ENCODE measurements at regions not wholly inside any gene's neighbourhood (a gene's known extent, or its start where the extent isn't known, plus 50 kb on each side); places are given as distances from the start of the nearest gene placed in this dataset.
A peak's percentile ranks its signal among the peaks of the same experiment; 100 is the strongest.

DNA sequence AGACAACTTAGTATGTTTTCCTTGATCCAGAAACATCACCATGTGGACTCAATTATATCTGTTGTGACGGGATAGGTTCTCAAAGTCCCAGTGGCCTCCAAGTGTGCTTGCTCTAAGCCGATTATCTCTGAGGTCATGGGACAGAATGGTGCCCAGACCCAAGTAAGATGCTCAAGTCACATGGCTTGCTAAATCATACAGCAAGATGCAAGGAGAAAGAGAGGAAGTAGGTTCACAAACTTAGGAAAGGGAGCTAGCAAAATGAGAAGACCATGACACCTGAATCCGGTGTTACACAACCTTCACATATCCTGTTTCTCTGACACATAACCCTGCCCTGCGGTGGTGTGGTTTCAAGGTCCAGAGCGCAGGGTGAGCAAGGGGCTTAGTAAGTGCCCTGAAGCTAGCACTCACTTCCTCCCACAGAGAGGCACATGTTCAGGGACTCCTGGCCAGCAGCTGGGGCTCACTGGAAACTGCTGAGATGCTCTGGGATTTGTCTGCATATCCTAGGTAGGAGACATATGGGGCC is 590.9 kb upstream of the ANKRD30A start:
- Histone ChIP-seq H3K9me3 (replicated peaks in 1 of 2; ENCODE audit: control insufficient read depth in 1 of 2, insufficient read depth in 1 of 2, low read length in 2 of 2) (peaks cover 4 to 8% of the 10 kb centered on the region in 2 donors), H3K4me3 (replicated peaks in 1 of 3; ENCODE audit: low read depth in 2 of 3, low read length in 3 of 3) (no peak overlapping the region), H3K27me3 (ENCODE audit: control insufficient read depth in 2 of 2, insufficient read depth in 2 of 2, low read length in 2 of 2) (no peaks in the 10 kb centered on the region), H3K79me2 (ENCODE audit: insufficient read depth, low read length) (no peaks in the 10 kb centered on the region), H3K9ac (ENCODE audit: insufficient read depth, low read length, poor library complexity, severe bottlenecking) (no peak overlapping the region), H3K4me2 (replicated peaks; ENCODE audit: extremely low read depth, low read length, poor library complexity, severe bottlenecking) (no peak overlapping the region), H3K36me3 (replicated peaks in 1 of 2; ENCODE audit: control insufficient read depth in 1 of 2, insufficient read depth in 2 of 2, low read length in 2 of 2) (no peaks in the 10 kb centered on the region), H2AFZ (ENCODE audit: insufficient read depth, low read depth, low read length, poor library complexity, severe bottlenecking) (no peak overlapping the region), H3K27ac (ENCODE audit: low read depth in 1 of 2, low read length in 2 of 2) (no peak overlapping the region), H3K4me1 (ENCODE audit: control insufficient read depth in 1 of 2, insufficient read depth in 2 of 2, low read length in 2 of 2) (no peaks in the 10 kb centered on the region), H4K20me1 (ENCODE audit: insufficient read depth, low read length) (no peaks in the 10 kb centered on the region)
- intact Hi-C loops (cut with micrococcal nuclease), result no loop called here
- Mint-ChIP-seq H3K27me3 (ENCODE audit: low read depth in 3 of 3) (no peaks in the 10 kb centered on the region), H3K4me1 (peaks cover 9% of the 10 kb centered on the region), H3K27ac (no peak overlapping the region), H3K4me3 (no peak overlapping the region), H3K9me3 (peaks cover 0 to 11% (median 4%) of the 10 kb centered on the region in 7 donors), H3K36me3 (no peaks in the 10 kb centered on the region)
- peak in 2 of 3 donors; percentile 0 to 37 for DNase-seq
- 6% methylated on average over 4 of the region's 5 CpGs for WGBS (ENCODE audit: insufficient coverage)
- TF ChIP-seq, protein P1, sequence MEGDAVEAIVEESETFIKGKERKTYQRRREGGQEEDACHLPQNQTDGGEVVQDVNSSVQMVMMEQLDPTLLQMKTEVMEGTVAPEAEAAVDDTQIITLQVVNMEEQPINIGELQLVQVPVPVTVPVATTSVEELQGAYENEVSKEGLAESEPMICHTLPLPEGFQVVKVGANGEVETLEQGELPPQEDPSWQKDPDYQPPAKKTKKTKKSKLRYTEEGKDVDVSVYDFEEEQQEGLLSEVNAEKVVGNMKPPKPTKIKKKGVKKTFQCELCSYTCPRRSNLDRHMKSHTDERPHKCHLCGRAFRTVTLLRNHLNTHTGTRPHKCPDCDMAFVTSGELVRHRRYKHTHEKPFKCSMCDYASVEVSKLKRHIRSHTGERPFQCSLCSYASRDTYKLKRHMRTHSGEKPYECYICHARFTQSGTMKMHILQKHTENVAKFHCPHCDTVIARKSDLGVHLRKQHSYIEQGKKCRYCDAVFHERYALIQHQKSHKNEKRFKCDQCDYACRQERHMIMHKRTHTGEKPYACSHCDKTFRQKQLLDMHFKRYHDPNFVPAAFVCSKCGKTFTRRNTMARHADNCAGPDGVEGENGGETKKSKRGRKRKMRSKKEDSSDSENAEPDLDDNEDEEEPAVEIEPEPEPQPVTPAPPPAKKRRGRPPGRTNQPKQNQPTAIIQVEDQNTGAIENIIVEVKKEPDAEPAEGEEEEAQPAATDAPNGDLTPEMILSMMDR (IDR thresholded peaks at IDR 0.05), result no peak

DNA sequence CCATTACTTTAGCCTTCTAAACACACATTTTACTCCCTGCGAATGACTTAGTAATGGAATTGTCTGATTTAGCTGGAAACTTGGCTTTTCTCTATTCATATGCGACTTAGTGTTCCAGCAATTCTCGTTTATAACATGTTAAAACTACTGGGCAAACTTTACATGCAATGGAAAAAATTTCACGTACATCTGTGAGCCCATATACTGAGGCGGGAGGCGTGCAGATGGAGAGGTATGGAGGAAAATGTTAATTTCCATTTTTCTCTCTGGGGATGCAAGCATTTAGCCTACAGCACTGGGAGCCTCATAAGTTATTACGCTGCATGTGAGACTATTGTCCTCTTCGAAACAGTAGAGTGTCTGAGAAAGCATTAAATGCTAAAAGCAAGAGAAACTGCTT is 591.5 kb upstream of the ANKRD30A start:
- Histone ChIP-seq H2AFZ (ENCODE audit: insufficient read depth, low read depth, low read length, poor library complexity, severe bottlenecking) (no peak overlapping the region), H3K4me3 (replicated peaks in 1 of 3; ENCODE audit: low read depth in 2 of 3, low read length in 3 of 3) (no peak overlapping the region), H3K36me3 (replicated peaks in 1 of 2; ENCODE audit: control insufficient read depth in 1 of 2, insufficient read depth in 2 of 2, low read length in 2 of 2) (no peaks in the 10 kb centered on the region), H3K79me2 (ENCODE audit: insufficient read depth, low read length) (no peaks in the 10 kb centered on the region), H3K4me2 (replicated peaks; ENCODE audit: extremely low read depth, low read length, poor library complexity, severe bottlenecking) (no peak overlapping the region), H4K20me1 (ENCODE audit: insufficient read depth, low read length) (no peaks in the 10 kb centered on the region), H3K4me1 (ENCODE audit: control insufficient read depth in 1 of 2, insufficient read depth in 2 of 2, low read length in 2 of 2) (no peaks in the 10 kb centered on the region), H3K9ac (ENCODE audit: insufficient read depth, low read length, poor library complexity, severe bottlenecking) (no peak overlapping the region), H3K27me3 (ENCODE audit: control insufficient read depth in 2 of 2, insufficient read depth in 2 of 2, low read length in 2 of 2) (no peaks in the 10 kb centered on the region), H3K9me3 (replicated peaks in 1 of 2; ENCODE audit: control insufficient read depth in 1 of 2, insufficient read depth in 1 of 2, low read length in 2 of 2) (peaks cover 4 to 10% of the 10 kb centered on the region in 2 donors), H3K27ac (ENCODE audit: low read depth in 1 of 2, low read length in 2 of 2) (no peak overlapping the region)
- Mint-ChIP-seq H3K4me3 (no peak overlapping the region), H3K4me1 (peaks cover 9% of the 10 kb centered on the region), H3K27ac (no peak overlapping the region), H3K9me3 (peaks cover 0 to 14% (median 4%) of the 10 kb centered on the region in 7 donors), H3K27me3 (ENCODE audit: low read depth in 3 of 3) (no peaks in the 10 kb centered on the region), H3K36me3 (no peaks in the 10 kb centered on the region)
- intact Hi-C loops (cut with micrococcal nuclease), result no loop called here
- TF ChIP-seq, protein P1 (IDR thresholded peaks at IDR 0.05), result no peak
- no peak for DNase-seq
- WGBS (ENCODE audit: insufficient coverage), result 100% methylated on average over 2 of the region's 8 CpGs
